Adrenal gland (tissue), 9 donors: ENCODE measurements at regions not wholly inside any gene's neighbourhood (a gene's known extent, or its start where the extent isn't known, plus 50 kb on each side); places are given as distances from the start of the nearest gene placed in this dataset.

Source experiments
- DNase-seq, 7 donors: peaks; one replicate each; pipeline ENCODE4 v3.0.0-alpha.2; 2019 to 2020
- H3K27ac ChIP-seq, 5 donors: fragments of 200-600 bp; sonication (generic) in 4 of 5; 1 replicate in 3 of 5; 2 replicates in 2 of 5; pipeline versions ENCODE4 v1.5.1 to v1.8.0; 2016 to 2020; ENCODE audit warnings: mild to moderate bottlenecking in 1 of 5
- H3K27me3 ChIP-seq: fragments of 200-600 bp; 2 replicates; pipeline ENCODE4 v1.8.0; 2021
- H3K36me3 ChIP-seq, 2 donors: fragments of 200-600 bp; replicated peaks in 1 of 2; 1 replicate in 1 of 2; 2 replicates in 1 of 2; pipeline versions ENCODE4 v1.5.1 to v1.8.0; 2018 to 2022
- H3K4me1 ChIP-seq, 2 donors: fragments of 200-600 bp; replicated peaks in 1 of 2; 1 replicate in 1 of 2; 2 replicates in 1 of 2; pipeline versions ENCODE4 v1.5.1 to v1.8.0; 2018 to 2021
- H3K4me3 ChIP-seq, 4 donors: fragments of 200-600 bp; sonication (generic) in 3 of 4; one replicate each; pipeline ENCODE4 v1.5.1; 2016 to 2018
- H3K9me3 ChIP-seq, 3 donors: fragments of 200-600 bp; sonication (generic) in 1 of 3; replicated peaks in 1 of 3; 1 replicate in 2 of 3; 2 replicates in 1 of 3; pipeline versions ENCODE4 v1.5.1 to v1.8.0; 2016 to 2021
- CTCF ChIP-seq, 6 experiments: fragments of 450-650 bp in 4 of 6; fragments of 200-600 bp in 2 of 6; sonication (generic) in 1 of 6; IDR thresholded peaks; 1 replicate in 5 of 6; 2 replicates in 1 of 6; pipeline versions ENCODE4 v1.5.1 to v1.8.0; 2016 to 2021; ENCODE audit warnings: antibody characterized with exemption in 6 of 6, mild to moderate bottlenecking in 2 of 6, moderate library complexity in 1 of 6
- POLR2A ChIP-seq, 2 donors: fragments of 450-650 bp; IDR thresholded peaks; one replicate each; pipeline ENCODE4 v1.6.1; 2017; ENCODE audit warnings: antibody characterized with exemption in 2 of 2, mild to moderate bottlenecking in 2 of 2, moderate library complexity in 1 of 2
- WGBS, 4 donors: extraction: QIAGEN DNeasy Blood & Tissue Kit in 2 of 4; methylation state at CpG; one replicate each; pipeline versions ENCODE4 v1.1.5 to v1.1.7; 2013 to 2017; 5-methylcytosine and 5-hydroxymethylcytosine counted together
- intact Hi-C, 2 donors: fragments of 100-400 bp; cut with DNase I; formaldehyde crosslinking; loops; one replicate each; pipeline versions ENCODE4 v1.14.1 to v1.15.0; 2022 to 2023
- donor health status: healthy with polysubstance abuse.
- donor health status: Bipolar disorder and iron deficiency.
- donor health status: DM: yes; HTN: yes; CAD: no.
- donor health status: DM: no; HTN: no; CAD: no.
- donor health status: DM: no; HTN: no; CAD: no.

- no peak for DNase-seq
- no peaks in the 10 kb centered on the region for H3K4me1 ChIP-seq
- no peaks in the 10 kb centered on the region for H3K27me3 ChIP-seq
- WGBS, 4 donors: 80 to 87% (median 81%) methylated on average over 2 of the region's 2 CpGs
- intact Hi-C loops: no loop called here
- TF ChIP-seq CTCF (IDR thresholded peaks at IDR 0.05) (no peak), POLR2A (IDR thresholded peaks at IDR 0.05) (no peak)
- no peaks in the 10 kb centered on the region for H3K9me3 ChIP-seq
- no peak overlapping the region for H3K4me3 ChIP-seq
- H3K27ac ChIP-seq: no peak overlapping the region
- H3K36me3 ChIP-seq: no peaks in the 10 kb centered on the region
Measured at GRCh38 chr3:20878691-20879090, 692.7 kb upstream of the SGO1 start.

GRCh38 chr3:20873235-20873634 is 687.2 kb upstream of the SGO1 start:
- 86 to 90% (median 87%) methylated on average over 3 of the region's 3 CpGs for WGBS, 4 donors
- H3K36me3 ChIP-seq: no peaks in the 10 kb centered on the region
- no peak for TF ChIP-seq POLR2A (IDR thresholded peaks at IDR 0.05)
- no peak for TF ChIP-seq CTCF (IDR thresholded peaks at IDR 0.05)
- no peak for DNase-seq
- H3K27me3 ChIP-seq: no peaks in the 10 kb centered on the region
- H3K27ac ChIP-seq: no peak overlapping the region
- no peaks in the 10 kb centered on the region for H3K9me3 ChIP-seq
- no peaks in the 10 kb centered on the region for H3K4me1 ChIP-seq
- intact Hi-C loops: no loop called here
- no peak overlapping the region for H3K4me3 ChIP-seq

- intact Hi-C loops: no loop called here
- H3K4me3 ChIP-seq: no peak overlapping the region
- H3K4me1 ChIP-seq: no peaks in the 10 kb centered on the region
- TF ChIP-seq CTCF (IDR thresholded peaks at IDR 0.05) (no peak), POLR2A (IDR thresholded peaks at IDR 0.05) (no peak)
- H3K9me3 ChIP-seq: no peaks in the 10 kb centered on the region
- H3K27me3 ChIP-seq: no peaks in the 10 kb centered on the region
- WGBS, 4 donors: 57 to 71% (median 65%) methylated on average over 4 of the region's 4 CpGs
- H3K36me3 ChIP-seq: no peaks in the 10 kb centered on the region
- DNase-seq: no peak
- H3K27ac ChIP-seq: no peak overlapping the region
Measured at GRCh38 chr3:20870106-20870899, 684.3 kb upstream of the SGO1 start.

GRCh38 chr3:20865803-20866202 is 679.8 kb upstream of the SGO1 start:
- H3K9me3 ChIP-seq: no peaks in the 10 kb centered on the region
- TF ChIP-seq POLR2A (IDR thresholded peaks at IDR 0.05): no peak
- no peak for TF ChIP-seq CTCF (IDR thresholded peaks at IDR 0.05)
- no peak overlapping the region for H3K4me3 ChIP-seq
- intact Hi-C loops: no loop called here
- no peak for DNase-seq
- H3K36me3 ChIP-seq: no peaks in the 10 kb centered on the region
- H3K4me1 ChIP-seq: no peaks in the 10 kb centered on the region
- no peaks in the 10 kb centered on the region for H3K27me3 ChIP-seq
- no peak overlapping the region for H3K27ac ChIP-seq
